ENCODE measurements at regions not wholly inside any gene's neighbourhood (a gene's known extent, or its start where the extent isn't known, plus 50 kb on each side); places are given as distances from the start of the nearest gene placed in this dataset.
"Not testable (repeated sequence)": the region's sequence is repeated elsewhere in the genome, so short reads cannot be mapped to it uniquely, and the experiment has no call there.

- TF ChIP-seq, protein P1, sequence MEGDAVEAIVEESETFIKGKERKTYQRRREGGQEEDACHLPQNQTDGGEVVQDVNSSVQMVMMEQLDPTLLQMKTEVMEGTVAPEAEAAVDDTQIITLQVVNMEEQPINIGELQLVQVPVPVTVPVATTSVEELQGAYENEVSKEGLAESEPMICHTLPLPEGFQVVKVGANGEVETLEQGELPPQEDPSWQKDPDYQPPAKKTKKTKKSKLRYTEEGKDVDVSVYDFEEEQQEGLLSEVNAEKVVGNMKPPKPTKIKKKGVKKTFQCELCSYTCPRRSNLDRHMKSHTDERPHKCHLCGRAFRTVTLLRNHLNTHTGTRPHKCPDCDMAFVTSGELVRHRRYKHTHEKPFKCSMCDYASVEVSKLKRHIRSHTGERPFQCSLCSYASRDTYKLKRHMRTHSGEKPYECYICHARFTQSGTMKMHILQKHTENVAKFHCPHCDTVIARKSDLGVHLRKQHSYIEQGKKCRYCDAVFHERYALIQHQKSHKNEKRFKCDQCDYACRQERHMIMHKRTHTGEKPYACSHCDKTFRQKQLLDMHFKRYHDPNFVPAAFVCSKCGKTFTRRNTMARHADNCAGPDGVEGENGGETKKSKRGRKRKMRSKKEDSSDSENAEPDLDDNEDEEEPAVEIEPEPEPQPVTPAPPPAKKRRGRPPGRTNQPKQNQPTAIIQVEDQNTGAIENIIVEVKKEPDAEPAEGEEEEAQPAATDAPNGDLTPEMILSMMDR (IDR thresholded peaks at IDR 0.05): not testable (repeated sequence)
- TF ChIP-seq ZFX (IDR thresholded peaks at IDR 0.05; ENCODE audit: borderline replicate concordance): not testable (repeated sequence)
Measured at GRCh38 chr5:71385208-71385607, 70.2 kb upstream of the BDP1 start.

All from 22Rv1 (cell line).